Endothelial cell of umbilical vein (primary cell): ENCODE measurements at regions not wholly inside any gene's neighbourhood (a gene's known extent, or its start where the extent isn't known, plus 50 kb on each side); places are given as distances from the start of the nearest gene placed in this dataset.

Experiments
- EZH2 ChIP-seq: IDR thresholded peaks from 2 replicates; pipeline ENCODE4 v1.6.1; 2012; ENCODE audit warnings: borderline replicate concordance, low read depth, mild to moderate bottlenecking, moderate library complexity, low read length, inconsistent platforms; ENCODE audit not compliant: severe bottlenecking
- FOS ChIP-seq: IDR thresholded peaks from 2 replicates; pipeline ENCODE4 v1.6.1; 2011; ENCODE audit warnings: mild to moderate bottlenecking, low read length, moderate library complexity, borderline replicate concordance; ENCODE audit not compliant: insufficient read depth
- GATA2 ChIP-seq: IDR thresholded peaks from 2 replicates; pipeline ENCODE4 v1.7.0; 2011; ENCODE audit warnings: low read depth, mild to moderate bottlenecking, moderate library complexity, mixed read lengths, low read length; ENCODE audit not compliant: insufficient read length, insufficient read depth
- JUN ChIP-seq: IDR thresholded peaks from 2 replicates; pipeline ENCODE4 v1.6.1; 2011; ENCODE audit warnings: borderline replicate concordance, low read depth; ENCODE audit not compliant: insufficient read length, insufficient read depth
- MYC ChIP-seq: IDR thresholded peaks from one replicate; pipeline ENCODE4 v1.6.1; 2011; ENCODE audit warnings: mild to moderate bottlenecking, low read depth, low read length
- POLR2A ChIP-seq: IDR thresholded peaks from 2 replicates; pipeline ENCODE4 v1.6.1; 2012; ENCODE audit warnings: low read depth, mild to moderate bottlenecking, control low read depth, low read length
- POLR2AphosphoS5 ChIP-seq: IDR thresholded peaks from 2 replicates; pipeline ENCODE4 v1.6.1; 2012; ENCODE audit warnings: low read depth, mild to moderate bottlenecking, control low read depth, low read length, moderate library complexity; ENCODE audit not compliant: insufficient read depth
- TF ChIP-seq, protein P1 (sequence below), 2 donors: IDR thresholded peaks; 1 replicate in 1 of 2; 2 replicates in 1 of 2; pipeline ENCODE4 v1.5.1; 2011; ENCODE audit warnings: low read length in 2 of 2, mild to moderate bottlenecking in 2 of 2, moderate library complexity in 2 of 2, control low read depth in 1 of 2, inconsistent platforms in 1 of 2, low read depth in 1 of 2; ENCODE audit not compliant: insufficient read depth in 1 of 2; ENCODE audit errors: extremely low read depth in 1 of 2
- TF ChIP-seq, protein P2 (sequence below): IDR thresholded peaks from 2 replicates; pipeline ENCODE4 v1.6.1; 2011; ENCODE audit not compliant: insufficient read depth, insufficient read length

DNA sequence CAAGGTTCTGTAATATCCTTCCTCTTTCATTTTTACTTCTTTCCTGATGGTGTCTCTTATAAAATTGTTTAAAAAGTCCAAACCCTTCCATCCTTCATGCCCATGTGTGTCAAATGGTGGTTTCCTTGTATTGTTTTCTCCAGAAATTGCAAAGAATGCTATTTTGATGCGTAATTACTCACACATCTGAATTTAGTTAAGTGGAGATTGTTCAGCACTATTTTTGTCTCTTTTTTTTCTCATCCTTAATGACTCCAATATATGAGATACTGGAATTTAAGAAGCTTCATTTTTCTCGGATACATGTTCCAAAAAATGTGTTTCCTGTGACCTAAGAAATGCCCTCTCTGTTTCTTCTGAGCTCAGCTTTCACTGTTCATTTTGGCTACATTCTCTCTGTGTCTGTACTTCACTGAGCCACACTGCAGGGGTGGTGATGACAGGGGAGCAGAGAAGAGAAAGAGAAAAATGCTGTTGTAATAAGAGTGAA is 799.8 kb downstream of the DIPK2A start:
- TF ChIP-seq, protein P1, sequence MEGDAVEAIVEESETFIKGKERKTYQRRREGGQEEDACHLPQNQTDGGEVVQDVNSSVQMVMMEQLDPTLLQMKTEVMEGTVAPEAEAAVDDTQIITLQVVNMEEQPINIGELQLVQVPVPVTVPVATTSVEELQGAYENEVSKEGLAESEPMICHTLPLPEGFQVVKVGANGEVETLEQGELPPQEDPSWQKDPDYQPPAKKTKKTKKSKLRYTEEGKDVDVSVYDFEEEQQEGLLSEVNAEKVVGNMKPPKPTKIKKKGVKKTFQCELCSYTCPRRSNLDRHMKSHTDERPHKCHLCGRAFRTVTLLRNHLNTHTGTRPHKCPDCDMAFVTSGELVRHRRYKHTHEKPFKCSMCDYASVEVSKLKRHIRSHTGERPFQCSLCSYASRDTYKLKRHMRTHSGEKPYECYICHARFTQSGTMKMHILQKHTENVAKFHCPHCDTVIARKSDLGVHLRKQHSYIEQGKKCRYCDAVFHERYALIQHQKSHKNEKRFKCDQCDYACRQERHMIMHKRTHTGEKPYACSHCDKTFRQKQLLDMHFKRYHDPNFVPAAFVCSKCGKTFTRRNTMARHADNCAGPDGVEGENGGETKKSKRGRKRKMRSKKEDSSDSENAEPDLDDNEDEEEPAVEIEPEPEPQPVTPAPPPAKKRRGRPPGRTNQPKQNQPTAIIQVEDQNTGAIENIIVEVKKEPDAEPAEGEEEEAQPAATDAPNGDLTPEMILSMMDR (IDR thresholded peaks at IDR 0.05; ENCODE audit: extremely low read depth in 1 of 2, insufficient read depth in 1 of 2, low read depth in 1 of 2, low read length in 2 of 2): no peak
- TF ChIP-seq POLR2AphosphoS5 (no peak), EZH2 (no peak), JUN (peak; percentile 75), GATA2 (peak; percentile 43), POLR2A (no peak), FOS (peak; percentile 75), MYC (no peak)
- TF ChIP-seq, protein P2, sequence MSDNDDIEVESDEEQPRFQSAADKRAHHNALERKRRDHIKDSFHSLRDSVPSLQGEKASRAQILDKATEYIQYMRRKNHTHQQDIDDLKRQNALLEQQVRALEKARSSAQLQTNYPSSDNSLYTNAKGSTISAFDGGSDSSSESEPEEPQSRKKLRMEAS: no peak
